ENCODE measurements at regions not wholly inside any gene's neighbourhood (a gene's known extent, or its start where the extent isn't known, plus 50 kb on each side); places are given as distances from the start of the nearest gene placed in this dataset.
"Not testable (repeated sequence)": the region's sequence is repeated elsewhere in the genome, so short reads cannot be mapped to it uniquely, and the experiment has no call there.

DNA sequence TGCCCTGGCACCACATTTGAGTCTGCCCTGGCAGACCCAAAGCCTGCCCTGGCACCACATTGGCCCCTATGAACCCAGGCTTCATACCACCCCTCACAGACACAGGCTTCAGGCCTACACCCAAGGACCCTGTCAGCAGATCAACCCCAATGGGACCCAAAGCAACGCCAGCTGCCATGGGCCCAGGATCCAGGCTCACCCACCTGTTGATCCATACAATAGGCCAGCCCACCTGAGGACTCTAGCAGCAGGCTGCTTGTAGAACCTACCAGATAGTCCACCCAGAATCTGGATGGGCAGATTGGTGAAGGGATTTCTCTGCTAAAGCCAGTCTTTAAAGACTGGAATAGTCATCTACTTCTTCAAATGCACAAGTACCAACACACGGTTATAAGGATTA, 114.4 kb downstream of the LAS1L start (continued):
- TF ChIP-seq RFX5 (IDR thresholded peaks at IDR 0.05; ENCODE audit: low read depth, low read length): no peak
- no peak for TF ChIP-seq TAF1 (IDR thresholded peaks at IDR 0.05; ENCODE audit: borderline replicate concordance, low read depth, low read length)
- TF ChIP-seq, protein P1, sequence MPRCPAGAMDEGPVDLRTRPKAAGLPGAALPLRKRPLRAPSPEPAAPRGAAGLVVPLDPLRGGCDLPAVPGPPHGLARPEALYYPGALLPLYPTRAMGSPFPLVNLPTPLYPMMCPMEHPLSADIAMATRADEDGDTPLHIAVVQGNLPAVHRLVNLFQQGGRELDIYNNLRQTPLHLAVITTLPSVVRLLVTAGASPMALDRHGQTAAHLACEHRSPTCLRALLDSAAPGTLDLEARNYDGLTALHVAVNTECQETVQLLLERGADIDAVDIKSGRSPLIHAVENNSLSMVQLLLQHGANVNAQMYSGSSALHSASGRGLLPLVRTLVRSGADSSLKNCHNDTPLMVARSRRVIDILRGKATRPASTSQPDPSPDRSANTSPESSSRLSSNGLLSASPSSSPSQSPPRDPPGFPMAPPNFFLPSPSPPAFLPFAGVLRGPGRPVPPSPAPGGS (IDR thresholded peaks at IDR 0.05; ENCODE audit: borderline replicate concordance, insufficient read depth, low read depth, low read length, poor library complexity, severe bottlenecking): no peak
- TF ChIP-seq FOXM1 (IDR thresholded peaks at IDR 0.05; ENCODE audit: low read depth, low read length): no peak

DNA sequence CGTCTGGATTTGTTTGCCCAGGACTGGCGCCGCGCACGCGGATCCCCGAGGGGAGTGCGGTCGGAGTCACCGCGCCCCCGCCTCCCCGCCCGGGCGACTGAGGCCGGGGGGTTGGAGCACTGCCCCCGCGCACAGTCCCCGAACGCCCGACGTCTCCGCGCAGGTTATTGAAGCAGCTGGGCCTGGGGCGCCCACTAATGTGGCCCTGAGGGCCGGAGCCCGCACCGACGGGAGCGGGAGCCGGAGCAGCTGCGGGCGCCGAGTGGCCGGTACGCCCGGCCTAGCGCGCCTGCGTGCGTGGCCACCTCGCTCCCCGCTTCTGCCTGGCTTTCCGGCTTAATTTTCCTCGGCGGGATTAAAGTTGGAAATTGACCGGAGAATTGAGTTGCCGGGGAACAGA, 126.9 kb downstream of the LAS1L start:
- H3K27me3 ChIP-seq (replicated peaks in 1 of 2; ENCODE audit: control insufficient read depth in 2 of 2, insufficient read depth in 2 of 2, low read length in 1 of 2); H4K20me1 ChIP-seq (ENCODE audit: control insufficient read depth, insufficient read depth); SMC1A ChIA-PET (ENCODE audit: uncharacterized antibody, unreplicated experiment); CTCF ChIA-PET; ATAC-seq; H3K36me3 ChIP-seq (ENCODE audit: control insufficient read depth in 2 of 2, insufficient read depth in 2 of 2, low read length in 1 of 2); POLR2A ChIA-PET; BruUV-seq (replicated peaks); intact Hi-C loops (cut with micrococcal nuclease; ENCODE audit: unreplicated experiment); H3K9ac ChIP-seq (ENCODE audit: control insufficient read depth, insufficient read depth, low read length); DNase-seq (ENCODE audit: low read depth, low spot score); H2AFZ ChIP-seq (ENCODE audit: control insufficient read depth, low read depth, low read length); in situ Hi-C loops (cut with MboI); H3K9me3 ChIP-seq (replicated peaks; ENCODE audit: control insufficient read depth, insufficient read depth, low read length); H3K27ac ChIP-seq (ENCODE audit: control insufficient read depth, insufficient read depth); H3K4me3 ChIP-seq; H3K4me1 ChIP-seq (ENCODE audit: control insufficient read depth, insufficient read depth, low read length); RAD21 ChIA-PET (ENCODE audit: unreplicated experiment); H3K79me2 ChIP-seq (ENCODE audit: control insufficient read depth, insufficient read depth, low read length); H3K4me2 ChIP-seq (ENCODE audit: control insufficient read depth, insufficient read depth); FAIRE-seq: not testable (repeated sequence)
- WGBS (ENCODE audit: insufficient coverage, insufficient replicate concordance, low lambda C conversion rate, missing lambda C conversion rate): 39% methylated on average over 21 of the region's 48 CpGs

DNA sequence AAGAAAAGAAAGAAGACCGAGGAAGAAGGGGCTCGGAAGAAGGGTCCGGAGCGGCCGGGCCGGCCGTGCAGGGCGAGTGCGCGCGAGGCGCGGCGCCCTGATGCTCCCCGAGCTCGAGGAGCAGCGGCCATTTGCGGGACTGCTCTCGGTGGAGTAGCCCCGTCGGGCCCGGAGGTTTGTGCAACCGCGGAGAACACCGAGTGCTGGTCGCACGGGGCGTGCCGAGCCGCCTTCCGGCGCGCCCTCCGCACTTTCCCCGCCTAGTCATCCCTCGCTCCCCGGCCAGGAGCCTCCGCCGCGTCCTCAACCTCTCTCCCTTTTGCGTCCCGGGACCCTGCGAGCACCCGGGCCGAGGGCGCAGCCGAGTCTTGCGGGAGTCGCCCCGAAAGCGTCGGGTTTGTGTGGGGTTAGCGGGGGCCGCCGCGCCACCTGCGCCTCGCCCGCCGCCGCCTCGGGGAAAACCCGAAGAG, 127.4 kb downstream of the LAS1L start:
- no peak overlapping the region for H3K4me3 ChIP-seq
- no peak overlapping the region for H3K27ac ChIP-seq (ENCODE audit: control insufficient read depth, insufficient read depth)
- H3K4me1 ChIP-seq (ENCODE audit: control insufficient read depth, insufficient read depth, low read length): no peaks in the 10 kb centered on the region
- H3K9me3 ChIP-seq (replicated peaks; ENCODE audit: control insufficient read depth, insufficient read depth, low read length): no peaks in the 10 kb centered on the region
- no peak overlapping the region for H3K9ac ChIP-seq (ENCODE audit: control insufficient read depth, insufficient read depth, low read length)
- no peaks in the 10 kb centered on the region for H4K20me1 ChIP-seq (ENCODE audit: control insufficient read depth, insufficient read depth)
- WGBS (ENCODE audit: insufficient coverage, insufficient replicate concordance, low lambda C conversion rate, missing lambda C conversion rate): 42% methylated on average over 46 of the region's 63 CpGs
- FAIRE-seq: no peak
- H3K79me2 ChIP-seq (ENCODE audit: control insufficient read depth, insufficient read depth, low read length): no peaks in the 10 kb centered on the region
- ChIA-PET RAD21 (ENCODE audit: unreplicated experiment) (no interaction called here), POLR2A (no interaction called here), SMC1A (ENCODE audit: uncharacterized antibody, unreplicated experiment) (no interaction called here), CTCF (no interaction called here)
- H3K4me2 ChIP-seq (ENCODE audit: control insufficient read depth, insufficient read depth): no peak overlapping the region
- H2AFZ ChIP-seq (ENCODE audit: control insufficient read depth, low read depth, low read length): no peak overlapping the region
- no peaks in the 10 kb centered on the region for H3K27me3 ChIP-seq (replicated peaks in 1 of 2; ENCODE audit: control insufficient read depth in 2 of 2, insufficient read depth in 2 of 2, low read length in 1 of 2)
- intact Hi-C loops (cut with micrococcal nuclease; ENCODE audit: unreplicated experiment): no loop called here
- no peak for DNase-seq (ENCODE audit: low read depth, low spot score)
- no peak for ATAC-seq
- no peaks in the 10 kb centered on the region for H3K36me3 ChIP-seq (ENCODE audit: control insufficient read depth in 2 of 2, insufficient read depth in 2 of 2, low read length in 1 of 2)
- in situ Hi-C loops (cut with MboI): no loop called here
- BruUV-seq (replicated peaks): no TSS peak
- TF ChIP-seq RAD51 (IDR thresholded peaks at IDR 0.05): no peak
- TF ChIP-seq STAT3 (IDR thresholded peaks at IDR 0.05; ENCODE audit: low read depth, low read length): no peak
- TF ChIP-seq, protein P2, sequence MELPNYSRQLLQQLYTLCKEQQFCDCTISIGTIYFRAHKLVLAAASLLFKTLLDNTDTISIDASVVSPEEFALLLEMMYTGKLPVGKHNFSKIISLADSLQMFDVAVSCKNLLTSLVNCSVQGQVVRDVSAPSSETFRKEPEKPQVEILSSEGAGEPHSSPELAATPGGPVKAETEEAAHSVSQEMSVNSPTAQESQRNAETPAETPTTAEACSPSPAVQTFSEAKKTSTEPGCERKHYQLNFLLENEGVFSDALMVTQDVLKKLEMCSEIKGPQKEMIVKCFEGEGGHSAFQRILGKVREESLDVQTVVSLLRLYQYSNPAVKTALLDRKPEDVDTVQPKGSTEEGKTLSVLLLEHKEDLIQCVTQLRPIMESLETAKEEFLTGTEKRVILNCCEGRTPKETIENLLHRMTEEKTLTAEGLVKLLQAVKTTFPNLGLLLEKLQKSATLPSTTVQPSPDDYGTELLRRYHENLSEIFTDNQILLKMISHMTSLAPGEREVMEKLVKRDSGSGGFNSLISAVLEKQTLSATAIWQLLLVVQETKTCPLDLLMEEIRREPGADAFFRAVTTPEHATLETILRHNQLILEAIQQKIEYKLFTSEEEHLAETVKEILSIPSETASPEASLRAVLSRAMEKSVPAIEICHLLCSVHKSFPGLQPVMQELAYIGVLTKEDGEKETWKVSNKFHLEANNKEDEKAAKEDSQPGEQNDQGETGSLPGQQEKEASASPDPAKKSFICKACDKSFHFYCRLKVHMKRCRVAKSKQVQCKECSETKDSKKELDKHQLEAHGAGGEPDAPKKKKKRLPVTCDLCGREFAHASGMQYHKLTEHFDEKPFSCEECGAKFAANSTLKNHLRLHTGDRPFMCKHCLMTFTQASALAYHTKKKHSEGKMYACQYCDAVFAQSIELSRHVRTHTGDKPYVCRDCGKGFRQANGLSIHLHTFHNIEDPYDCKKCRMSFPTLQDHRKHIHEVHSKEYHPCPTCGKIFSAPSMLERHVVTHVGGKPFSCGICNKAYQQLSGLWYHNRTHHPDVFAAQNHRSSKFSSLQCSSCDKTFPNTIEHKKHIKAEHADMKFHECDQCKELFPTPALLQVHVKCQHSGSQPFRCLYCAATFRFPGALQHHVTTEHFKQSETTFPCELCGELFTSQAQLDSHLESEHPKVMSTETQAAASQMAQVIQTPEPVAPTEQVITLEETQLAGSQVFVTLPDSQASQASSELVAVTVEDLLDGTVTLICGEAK (IDR thresholded peaks at IDR 0.05; ENCODE audit: borderline replicate concordance): no peak
- TF ChIP-seq GABPA (IDR thresholded peaks at IDR 0.05; ENCODE audit: low read depth): no peak
- TF ChIP-seq CBFB (IDR thresholded peaks at IDR 0.05; ENCODE audit: low read depth): no peak
- TF ChIP-seq MEF2A (IDR thresholded peaks at IDR 0.05; ENCODE audit: insufficient read depth, low read depth, low read length): no peak
- TF ChIP-seq, protein P3, sequence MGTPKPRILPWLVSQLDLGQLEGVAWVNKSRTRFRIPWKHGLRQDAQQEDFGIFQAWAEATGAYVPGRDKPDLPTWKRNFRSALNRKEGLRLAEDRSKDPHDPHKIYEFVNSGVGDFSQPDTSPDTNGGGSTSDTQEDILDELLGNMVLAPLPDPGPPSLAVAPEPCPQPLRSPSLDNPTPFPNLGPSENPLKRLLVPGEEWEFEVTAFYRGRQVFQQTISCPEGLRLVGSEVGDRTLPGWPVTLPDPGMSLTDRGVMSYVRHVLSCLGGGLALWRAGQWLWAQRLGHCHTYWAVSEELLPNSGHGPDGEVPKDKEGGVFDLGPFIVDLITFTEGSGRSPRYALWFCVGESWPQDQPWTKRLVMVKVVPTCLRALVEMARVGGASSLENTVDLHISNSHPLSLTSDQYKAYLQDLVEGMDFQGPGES (IDR thresholded peaks at IDR 0.05): no peak
